Putamen (tissue), 1 donor: ENCODE measurements at regions not wholly inside any gene's neighbourhood (a gene's known extent, or its start where the extent isn't known, plus 50 kb on each side); places are given as distances from the start of the nearest gene placed in this dataset.

Source experiments
- DNase-seq: peaks from one replicate; pipeline ENCODE4 v3.0.0-alpha.2; 2016; ENCODE audit warnings: low spot score

GRCh38 chr21:22399681-22400514, 1401.7 kb downstream of the NCAM2 start:
- no peak for DNase-seq

- DNase-seq, result no peak
Measured at GRCh38 chr21:22409571-22409970, 1411.4 kb downstream of the NCAM2 start.

GRCh38 chr21:22416555-22416954, 1418.3 kb downstream of the NCAM2 start:
- no peak for DNase-seq

GRCh38 chr21:22421416-22422180, 1423.4 kb downstream of the NCAM2 start:
- DNase-seq, result no peak

GRCh38 chr21:22438428-22439086, 1440.3 kb downstream of the NCAM2 start:
- no peak for DNase-seq

- DNase-seq, result no peak
Measured at GRCh38 chr21:22444990-22445389, 1446.8 kb downstream of the NCAM2 start.

GRCh38 chr21:22450507-22450906, 1452.3 kb downstream of the NCAM2 start:
- DNase-seq, result no peak

GRCh38 chr21:22456241-22456640, 1458.0 kb downstream of the NCAM2 start:
- DNase-seq, result no peak

- no peak for DNase-seq
Measured at GRCh38 chr21:22468893-22469292, 1470.7 kb downstream of the NCAM2 start.

- no peak for DNase-seq
Measured at GRCh38 chr21:22474403-22474802, 1476.2 kb downstream of the NCAM2 start.

- peak; percentile 3 for DNase-seq
Measured at GRCh38 chr21:22476214-22476613, 1478.0 kb downstream of the NCAM2 start.

GRCh38 chr21:22476726-22477646, 1478.8 kb downstream of the NCAM2 start:
- peak; percentile 56 for DNase-seq

- no peak for DNase-seq
Measured at GRCh38 chr21:22490049-22490448, 1491.8 kb downstream of the NCAM2 start.

- no peak for DNase-seq
Measured at GRCh38 chr21:22516230-22516629, 1518.0 kb downstream of the NCAM2 start.

GRCh38 chr21:22535630-22536029, 1537.4 kb downstream of the NCAM2 start:
- DNase-seq, result no peak

GRCh38 chr21:22536509-22536908, 1538.3 kb downstream of the NCAM2 start:
- DNase-seq, result no peak

GRCh38 chr21:22544747-22545146, 1546.5 kb downstream of the NCAM2 start:
- no peak for DNase-seq

- no peak for DNase-seq
Measured at GRCh38 chr21:22552390-22552789, 1554.2 kb downstream of the NCAM2 start.

GRCh38 chr21:22554690-22555316, 1556.6 kb downstream of the NCAM2 start:
- DNase-seq, result no peak

GRCh38 chr21:22556829-22557228, 1558.6 kb downstream of the NCAM2 start:
- DNase-seq, result no peak

- no peak for DNase-seq
Measured at GRCh38 chr21:22561946-22562345, 1563.7 kb downstream of the NCAM2 start.
